ENCODE measurements at regions not wholly inside any gene's neighbourhood (a gene's known extent, or its start where the extent isn't known, plus 50 kb on each side); places are given as distances from the start of the nearest gene placed in this dataset.

- Histone ChIP-seq H3K27ac (no peak overlapping the region), H3K4me1 (no peaks in the 10 kb centered on the region), H3K4me3 (no peak overlapping the region), H3K9me3 (no peaks in the 10 kb centered on the region), H3K27me3 (no peaks in the 10 kb centered on the region), H3K36me3 (peaks cover 9% of the 10 kb centered on the region)
- no peak for TF ChIP-seq CTCF (IDR thresholded peaks at IDR 0.05)
- no peak for DNase-seq (ENCODE audit: low spot score)
These were observed 451.6 kb downstream of the UTRN start for GRCh38 chr6:144736763-144737162.

GRCh38 chr6:144737998-144738397, 452.9 kb downstream of the UTRN start:
- Histone ChIP-seq H3K27me3 (no peaks in the 10 kb centered on the region), H3K4me1 (no peaks in the 10 kb centered on the region), H3K4me3 (no peak overlapping the region), H3K36me3 (peaks cover 2% of the 10 kb centered on the region), H3K9me3 (no peaks in the 10 kb centered on the region), H3K27ac (no peak overlapping the region)
- DNase-seq (ENCODE audit: low spot score), result no peak
- no peak for TF ChIP-seq CTCF (IDR thresholded peaks at IDR 0.05)

- Histone ChIP-seq H3K9me3 (no peaks in the 10 kb centered on the region), H3K27me3 (no peaks in the 10 kb centered on the region), H3K4me3 (no peak overlapping the region), H3K27ac (no peak overlapping the region), H3K36me3 (no peaks in the 10 kb centered on the region), H3K4me1 (no peaks in the 10 kb centered on the region)
- DNase-seq (ENCODE audit: low spot score), result no peak
- no peak for TF ChIP-seq CTCF (IDR thresholded peaks at IDR 0.05)
These were observed 454.7 kb downstream of the UTRN start for GRCh38 chr6:144739873-144740272.

GRCh38 chr6:144741659-144742058, 456.5 kb downstream of the UTRN start:
- no peak for DNase-seq (ENCODE audit: low spot score)
- Histone ChIP-seq H3K4me1 (no peaks in the 10 kb centered on the region), H3K27me3 (no peaks in the 10 kb centered on the region), H3K9me3 (no peaks in the 10 kb centered on the region), H3K27ac (no peak overlapping the region), H3K4me3 (no peak overlapping the region), H3K36me3 (no peaks in the 10 kb centered on the region)
- no peak for TF ChIP-seq CTCF (IDR thresholded peaks at IDR 0.05)

GRCh38 chr6:144742779-144743178, 457.6 kb downstream of the UTRN start:
- no peak for TF ChIP-seq CTCF (IDR thresholded peaks at IDR 0.05)
- H3K27ac ChIP-seq, result no peak overlapping the region
- H3K36me3 ChIP-seq, result no peaks in the 10 kb centered on the region
- H3K9me3 ChIP-seq, result no peaks in the 10 kb centered on the region
- no peak overlapping the region for H3K4me3 ChIP-seq
- H3K4me1 ChIP-seq, result no peaks in the 10 kb centered on the region
- H3K27me3 ChIP-seq, result no peaks in the 10 kb centered on the region
- no peak for DNase-seq (ENCODE audit: low spot score)

GRCh38 chr6:144744720-144745119, 459.6 kb downstream of the UTRN start:
- H3K4me3 ChIP-seq, result no peak overlapping the region
- no peaks in the 10 kb centered on the region for H3K9me3 ChIP-seq
- no peak overlapping the region for H3K27ac ChIP-seq
- no peaks in the 10 kb centered on the region for H3K4me1 ChIP-seq
- peaks cover 4% of the 10 kb centered on the region for H3K36me3 ChIP-seq
- H3K27me3 ChIP-seq, result no peaks in the 10 kb centered on the region
- TF ChIP-seq CTCF (IDR thresholded peaks at IDR 0.05), result no peak
- DNase-seq (ENCODE audit: low spot score), result no peak
